Activated T-cell treated with anti-CD3 and anti-CD28 coated beads for 1 hour (primary cell): ENCODE measurements at regions not wholly inside any gene's neighbourhood (a gene's known extent, or its start where the extent isn't known, plus 50 kb on each side); places are given as distances from the start of the nearest gene placed in this dataset.
"Not testable (repeated sequence)": the region's sequence is repeated elsewhere in the genome, so short reads cannot be mapped to it uniquely, and the experiment has no call there.

Source experiments
- DNase-seq: peaks from one replicate; pipeline ENCODE4 v3.0.0-alpha.2; 2020; ENCODE audit warnings: low read depth

DNA sequence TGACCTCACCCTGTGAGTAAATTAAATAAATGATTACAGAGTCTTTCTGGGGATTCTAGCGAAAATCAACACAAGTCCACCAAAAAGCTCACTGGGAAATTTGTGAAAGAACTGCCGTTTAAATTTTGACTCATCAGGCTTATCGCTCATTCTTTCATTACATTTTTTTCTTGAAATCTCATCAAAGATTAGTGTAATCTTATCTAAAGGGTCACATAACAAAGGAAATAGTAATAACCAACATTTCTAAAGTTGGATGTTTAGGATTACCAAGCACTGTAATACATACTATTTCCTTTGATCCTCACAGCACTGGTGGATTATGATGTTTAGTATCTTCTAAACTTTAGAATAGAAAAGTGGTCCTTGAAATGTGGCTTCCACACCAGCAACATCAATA lies 111.1 kb upstream of the CBLB start:
- DNase-seq: no peak

DNA sequence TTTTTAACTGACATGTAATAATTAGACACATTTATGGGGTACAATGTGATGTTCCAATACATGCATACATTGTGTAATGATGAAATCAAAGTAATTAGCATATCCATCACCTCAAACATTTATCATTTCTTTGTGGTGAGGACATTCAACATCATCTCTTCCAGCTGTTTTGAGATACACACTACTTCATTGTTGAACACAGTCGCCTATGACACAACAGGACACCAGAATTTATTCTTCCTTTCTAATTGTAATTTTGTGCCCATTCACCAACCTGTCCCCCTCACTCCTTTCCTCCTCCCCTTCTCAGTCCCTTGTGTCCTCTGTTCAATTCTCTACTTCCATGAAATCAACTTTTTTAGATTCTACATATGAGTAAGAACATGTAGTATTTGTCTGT lies 113.4 kb upstream of the CBLB start:
- no peak for DNase-seq

DNA sequence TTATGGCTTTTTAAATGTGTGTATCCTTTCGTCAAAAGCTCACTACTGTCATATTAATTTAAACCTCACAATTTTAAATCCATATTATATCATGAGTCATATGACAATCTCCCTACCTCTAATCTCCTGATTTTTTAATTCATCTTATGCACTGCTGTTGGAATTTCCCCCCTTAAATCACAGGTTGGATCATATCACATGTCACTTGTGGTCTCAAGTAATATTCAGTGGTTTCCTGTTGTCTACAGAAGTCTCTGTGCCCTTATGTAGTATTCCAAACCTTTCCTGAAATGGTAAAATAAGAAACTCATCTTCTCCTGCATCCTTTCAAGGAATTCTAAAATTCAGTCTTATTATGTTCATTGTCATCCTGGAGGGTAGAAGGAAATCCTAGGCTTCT lies 116.0 kb upstream of the CBLB start:
- DNase-seq: no peak

DNA sequence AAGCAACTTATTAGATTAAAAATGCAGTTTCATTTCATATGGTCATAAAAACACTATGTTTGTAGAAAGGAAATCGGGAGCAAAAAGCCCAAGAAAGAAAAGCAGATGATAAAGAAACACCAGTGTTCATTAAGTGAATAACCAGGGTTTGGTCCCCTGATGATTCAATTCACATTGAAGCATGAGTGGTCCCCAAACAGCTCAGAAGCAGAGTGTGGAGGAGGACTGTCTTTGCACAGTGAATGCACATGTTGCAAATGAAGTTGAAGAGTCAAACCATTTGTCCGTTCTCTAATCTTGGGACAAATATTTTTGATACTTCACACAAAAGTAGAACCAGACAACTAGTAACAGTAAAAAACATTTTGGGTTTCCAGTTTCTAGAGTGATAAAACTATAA lies 117.5 kb upstream of the CBLB start:
- not testable (repeated sequence) for DNase-seq

DNA sequence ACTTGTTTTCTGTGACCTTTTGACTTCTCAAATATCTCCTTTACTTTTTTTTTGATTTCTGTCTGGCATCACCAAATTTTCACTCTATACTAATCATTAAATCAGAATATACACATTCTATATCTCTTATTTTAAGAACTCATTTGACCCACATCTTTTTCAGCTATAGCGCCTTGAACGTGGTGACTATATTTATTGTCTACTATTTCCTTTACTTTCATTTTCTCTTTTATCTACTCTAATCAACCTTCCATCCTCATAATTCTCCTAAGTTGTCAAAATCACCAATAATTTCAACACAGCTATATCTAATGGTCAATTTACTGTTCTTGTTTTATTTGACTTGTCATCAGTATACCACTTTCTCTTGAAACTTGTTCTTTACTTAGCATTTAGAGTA lies 119.0 kb upstream of the CBLB start:
- DNase-seq: no peak

DNA sequence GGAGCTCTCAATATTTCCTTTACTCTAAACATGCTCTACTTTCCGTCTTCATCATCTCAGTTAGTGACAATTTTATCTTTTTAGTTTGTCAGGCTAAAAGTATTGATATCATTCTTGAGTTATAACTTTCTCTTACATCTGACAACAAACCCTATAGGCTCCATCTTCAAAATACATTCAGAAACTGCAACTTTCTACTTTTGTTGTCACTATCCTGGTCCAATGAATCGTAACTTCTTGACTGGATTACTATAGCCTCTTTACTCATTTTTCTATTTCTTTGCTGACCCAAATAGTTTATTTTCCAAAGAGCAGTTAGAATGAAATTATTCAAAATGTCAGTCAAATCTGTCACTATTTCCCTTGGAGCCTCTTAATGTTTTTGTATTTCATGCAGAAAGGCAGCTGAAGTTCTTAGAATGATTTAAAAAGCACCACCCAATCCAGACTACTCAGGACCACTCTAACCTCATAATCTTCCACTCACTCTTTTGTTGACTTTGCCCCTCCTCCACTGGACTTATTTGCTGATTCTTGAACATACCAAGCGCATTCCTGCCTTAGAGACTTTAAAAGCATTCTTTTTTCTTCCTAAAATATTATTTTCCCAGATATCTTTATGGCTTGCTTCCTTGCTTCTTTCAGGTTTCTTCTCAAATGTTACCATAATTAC lies 119.9 kb upstream of the CBLB start:
- no peak for DNase-seq

DNA sequence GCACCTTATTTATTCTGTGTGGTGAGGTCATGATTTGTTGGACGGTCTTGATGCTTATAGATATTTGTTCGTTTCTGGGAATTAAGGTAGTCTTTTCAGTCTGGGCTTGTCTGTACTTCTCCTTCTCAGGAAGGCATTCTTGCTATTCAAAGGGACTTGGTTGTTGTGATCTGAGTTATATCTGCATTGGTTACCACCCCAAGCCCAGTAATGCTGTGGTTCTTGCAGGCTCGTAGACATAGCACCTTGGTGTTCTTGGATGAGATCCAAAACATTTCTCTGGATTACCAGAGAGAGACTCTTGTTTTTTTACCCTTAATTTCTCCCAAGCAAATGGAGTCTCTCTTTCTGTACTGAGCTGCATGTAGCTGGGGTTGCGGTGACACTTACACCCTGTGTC lies 128.0 kb upstream of the CBLB start:
- no peak for DNase-seq

DNA sequence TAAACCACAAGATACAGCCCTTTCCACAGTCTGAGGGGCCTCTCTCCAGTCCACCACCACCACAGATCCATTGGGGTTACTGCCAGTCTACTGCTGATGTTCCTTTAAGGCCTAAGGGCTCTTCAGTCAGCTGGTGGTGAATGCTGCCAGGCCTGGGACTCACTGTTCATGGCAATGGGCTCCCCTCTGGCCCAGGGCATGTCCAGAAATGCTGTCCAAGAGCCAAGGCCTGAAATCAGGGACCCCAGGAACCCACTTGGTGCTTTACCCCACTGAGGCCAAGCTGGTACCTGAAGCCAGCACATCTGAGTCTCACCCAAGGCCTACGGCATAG lies 128.6 kb upstream of the CBLB start:
- DNase-seq: no peak

DNA sequence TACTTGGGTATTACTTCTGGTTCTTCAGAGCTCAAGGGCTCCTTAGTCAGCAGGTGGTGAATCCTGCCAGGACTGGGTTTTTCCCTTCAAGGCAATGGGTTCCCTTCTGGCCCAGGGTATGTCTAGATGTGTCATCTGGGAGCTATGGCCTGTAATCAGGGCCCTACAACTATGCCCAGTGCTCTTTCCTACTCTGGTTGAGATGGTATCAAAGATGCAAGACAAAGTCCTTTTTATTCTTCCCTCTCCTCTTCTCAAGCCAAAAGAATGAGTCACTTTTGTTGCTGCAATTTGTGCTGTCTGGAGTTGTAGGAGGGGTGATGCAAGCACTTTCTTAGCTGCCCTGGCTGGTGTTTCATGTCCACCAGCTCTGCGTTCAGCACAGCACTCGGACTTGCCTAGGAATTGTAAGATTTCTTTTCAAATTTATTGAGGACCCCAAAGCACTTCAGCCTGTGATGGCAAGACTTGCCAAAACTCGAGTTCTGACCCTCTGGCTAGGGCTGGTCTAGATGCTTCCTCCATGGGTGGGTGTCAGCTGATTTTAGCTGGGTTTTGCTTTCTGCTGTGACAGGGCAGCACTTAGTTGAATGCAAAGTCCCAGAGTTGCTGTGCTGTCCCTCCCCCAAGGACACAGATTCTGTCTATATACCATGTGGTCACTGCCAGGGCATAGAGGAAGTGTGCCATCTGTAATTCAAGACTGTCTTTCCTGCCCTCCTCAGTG lies 129.2 kb upstream of the CBLB start:
- DNase-seq: no peak

DNA sequence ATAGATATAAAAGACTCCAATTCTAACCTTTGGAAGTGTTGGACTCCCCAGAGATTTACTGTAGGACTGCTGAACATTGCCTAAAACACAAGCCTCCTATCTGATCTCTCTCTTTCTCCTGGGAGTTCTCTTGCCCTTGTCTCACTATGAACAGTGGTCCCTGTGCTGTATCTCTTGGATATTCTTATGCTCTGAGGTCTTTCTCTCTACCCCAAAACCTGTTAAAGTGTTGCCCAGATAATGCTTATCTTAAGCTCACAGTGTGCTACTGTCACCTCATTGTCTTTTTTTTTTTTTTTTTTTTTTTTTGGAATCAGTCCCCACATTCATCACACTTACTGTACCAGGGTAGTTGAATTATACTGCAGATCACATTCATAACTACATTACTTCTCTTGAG lies 131.0 kb upstream of the CBLB start:
- no peak for DNase-seq

DNA sequence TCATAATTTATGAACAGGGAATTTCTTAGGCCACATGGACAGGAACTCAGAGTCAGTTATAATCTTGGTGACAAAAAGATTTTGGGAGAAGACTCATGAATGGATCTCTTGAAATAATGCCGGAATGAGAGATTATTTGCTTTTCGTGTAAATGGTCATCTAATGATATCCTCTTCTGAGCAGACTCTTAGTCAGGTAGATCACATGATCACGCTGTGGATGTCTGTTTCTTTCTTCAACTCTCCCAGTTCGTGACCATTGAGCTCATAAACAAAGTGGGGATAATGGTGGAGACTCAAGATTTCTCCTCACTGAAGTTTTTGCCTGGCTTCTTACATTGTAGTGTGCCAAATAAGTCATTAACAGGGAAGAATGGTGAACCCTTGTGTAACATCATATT lies 133.1 kb upstream of the CBLB start:
- no peak for DNase-seq

DNA sequence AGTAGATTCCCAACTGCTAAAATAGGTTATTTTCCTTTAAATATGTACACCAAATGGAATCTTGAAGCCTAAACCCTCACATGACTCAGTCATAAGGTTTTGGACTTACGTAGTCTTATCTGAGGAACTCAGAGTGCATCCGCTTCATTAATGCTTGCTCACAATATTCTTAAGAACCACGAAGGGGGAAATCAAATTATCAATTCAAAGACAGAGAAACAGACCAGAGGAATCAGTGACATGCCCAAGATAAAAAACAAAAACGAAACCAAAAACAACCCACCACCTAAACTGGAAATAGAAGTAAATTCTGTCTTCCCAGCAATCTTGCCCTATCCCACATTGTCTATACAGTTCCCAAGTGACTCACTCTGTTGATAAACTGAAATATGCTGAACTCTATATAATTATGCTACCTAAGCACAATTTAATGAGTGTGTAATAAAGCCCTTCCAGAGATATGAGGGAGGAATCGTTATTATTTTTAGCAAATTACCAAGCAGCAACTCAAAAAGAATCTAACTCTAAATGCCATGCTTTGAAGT lies 135.4 kb upstream of the CBLB start:
- no peak for DNase-seq

DNA sequence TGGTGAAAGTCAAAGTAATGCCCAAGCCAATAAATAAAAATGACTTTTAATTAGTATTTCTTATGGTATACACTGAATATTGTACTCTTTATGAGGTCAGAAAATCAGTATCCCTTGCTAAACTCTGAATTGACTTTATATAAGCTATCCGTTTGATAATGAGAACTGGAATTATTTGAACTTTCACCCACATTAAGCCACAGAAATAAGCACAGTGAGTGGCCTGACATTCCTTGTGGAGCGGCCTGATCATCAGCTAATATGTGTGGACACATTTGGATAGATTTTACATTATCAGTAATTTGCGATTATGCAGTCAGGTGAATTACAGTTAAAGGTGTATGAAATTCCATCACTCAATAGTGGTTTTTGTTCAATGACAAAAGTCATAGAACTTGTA lies 136.0 kb upstream of the CBLB start:
- DNase-seq: no peak

DNA sequence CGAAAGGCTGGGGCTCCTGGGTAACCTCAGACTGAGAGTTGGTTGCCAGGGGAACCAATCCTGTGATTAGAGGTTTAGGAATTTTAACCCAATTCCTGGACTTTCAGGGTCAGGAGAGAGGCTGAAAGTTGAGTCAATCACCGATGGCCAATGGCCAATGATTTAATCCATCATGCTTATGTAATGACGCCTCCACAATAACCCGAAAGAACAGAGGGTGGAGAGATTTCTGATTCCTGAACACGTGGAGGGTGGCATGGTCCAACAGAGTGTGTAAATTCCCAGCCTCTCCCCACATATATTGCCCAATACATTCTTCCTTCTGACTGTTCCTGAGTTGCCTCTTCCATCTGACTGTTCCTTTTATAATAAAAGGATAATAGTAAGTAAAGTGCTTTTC lies 137.2 kb upstream of the CBLB start:
- DNase-seq: no peak

DNA sequence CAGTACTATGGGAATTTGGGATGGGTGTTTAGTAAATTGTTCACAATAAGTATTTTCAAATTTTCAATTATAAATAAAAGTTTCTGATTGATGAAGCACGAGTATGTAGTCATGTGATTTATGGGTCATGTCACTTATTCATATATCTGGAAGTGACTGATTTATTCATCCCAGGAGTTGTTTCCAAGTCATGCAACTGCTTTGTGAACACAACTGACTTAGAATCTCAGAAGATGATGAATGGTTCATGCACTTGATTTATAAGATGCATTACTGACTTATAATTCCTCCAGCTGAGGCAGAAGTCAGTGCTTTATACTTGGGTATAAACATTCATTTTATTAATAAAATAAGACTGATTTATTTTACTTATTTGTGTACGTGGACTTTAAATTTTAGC lies 137.8 kb upstream of the CBLB start:
- DNase-seq: no peak

DNA sequence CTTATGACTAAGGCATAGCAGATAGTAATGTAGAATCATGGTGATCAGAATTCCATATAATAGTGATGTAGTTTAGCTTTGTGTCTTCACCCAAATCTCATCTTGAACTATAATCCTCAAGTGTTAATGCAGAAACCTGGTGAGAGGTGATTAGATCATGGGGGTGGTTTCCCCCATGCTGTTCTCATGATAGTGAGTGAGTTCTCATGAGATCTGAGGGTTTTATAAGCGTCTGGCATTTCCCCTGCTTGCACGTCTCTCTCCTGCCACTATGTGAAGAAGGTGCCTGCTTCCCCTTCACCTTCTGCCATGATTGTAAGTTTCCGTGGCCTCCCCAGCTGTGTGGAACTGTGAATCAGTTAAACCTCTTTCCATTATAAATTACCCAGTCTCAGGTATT lies 138.7 kb upstream of the CBLB start:
- no peak for DNase-seq

DNA sequence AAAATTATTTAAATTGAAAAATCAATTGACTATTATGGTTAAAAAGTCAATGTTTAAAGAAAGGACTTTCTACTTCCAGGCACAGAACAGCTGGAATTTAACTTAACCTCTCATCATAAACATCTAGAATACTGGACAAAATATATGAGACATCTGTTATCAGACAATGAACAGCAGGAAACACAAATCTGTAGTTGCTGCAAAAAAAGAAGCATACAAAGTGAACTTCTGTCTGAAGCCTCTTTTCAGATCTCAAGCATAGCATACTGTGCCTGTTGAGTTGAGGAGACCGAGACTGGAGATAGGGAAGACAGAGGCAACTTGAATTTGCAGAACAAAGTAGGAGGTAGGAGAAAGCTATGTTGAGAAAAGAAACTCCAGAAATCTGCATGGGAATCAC lies 140.0 kb upstream of the CBLB start:
- DNase-seq: no peak

DNA sequence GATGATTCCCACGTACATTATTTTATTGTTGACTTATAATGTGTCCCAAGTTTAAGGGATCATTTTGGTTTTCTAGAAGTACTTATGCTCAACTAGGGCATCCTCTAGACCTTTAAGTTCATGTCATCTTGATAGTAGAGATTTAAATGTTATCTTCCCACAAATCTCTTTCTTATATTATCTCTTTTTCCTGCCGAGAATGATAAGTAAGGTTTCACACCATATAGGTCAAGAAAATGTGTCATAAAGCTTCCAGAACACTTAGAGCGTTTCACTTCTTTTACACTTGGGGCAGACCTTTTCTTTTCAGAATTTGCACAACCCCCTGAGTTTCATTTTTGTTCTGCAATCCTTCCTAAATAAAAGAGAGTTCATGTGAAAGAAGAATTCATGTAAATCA lies 142.0 kb upstream of the CBLB start:
- no peak for DNase-seq

DNA sequence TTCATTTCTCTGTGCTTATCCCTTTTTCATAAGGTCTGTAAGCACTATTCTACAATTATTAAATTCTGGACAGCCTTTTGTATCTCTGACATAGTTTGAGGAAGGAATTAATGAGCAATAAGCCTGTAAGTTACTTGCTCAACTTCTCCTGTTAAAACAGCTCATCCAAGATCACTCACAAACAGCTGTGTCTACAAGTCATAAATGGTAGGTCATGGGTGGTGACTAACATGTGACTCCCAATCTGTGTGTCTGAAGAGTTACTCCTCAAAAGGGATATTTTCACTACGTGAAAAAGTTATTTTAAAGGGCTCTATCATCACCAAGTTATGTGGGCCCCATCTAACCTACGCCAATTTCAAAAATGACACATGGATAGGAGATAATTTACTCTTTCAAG lies 145.2 kb upstream of the CBLB start:
- no peak for DNase-seq

DNA sequence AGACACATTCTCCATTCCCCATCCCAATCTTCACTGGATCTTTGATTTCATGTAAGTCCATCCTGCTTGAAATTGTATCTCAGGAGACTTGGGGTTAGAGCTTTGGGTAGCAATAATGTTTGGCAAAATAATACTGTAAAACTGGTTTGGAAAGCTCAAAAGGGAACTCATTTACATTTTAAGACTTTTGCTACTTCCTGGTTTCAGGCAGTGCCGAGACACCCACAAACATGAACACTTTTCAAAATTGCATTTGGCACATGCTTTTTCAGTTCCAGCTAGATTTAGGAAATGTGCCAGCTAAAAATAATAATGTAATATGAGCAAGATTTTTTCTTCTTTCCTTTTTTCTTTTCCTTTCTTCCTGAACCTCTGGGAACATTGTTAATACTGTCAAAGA lies 145.7 kb upstream of the CBLB start:
- no peak for DNase-seq

DNA sequence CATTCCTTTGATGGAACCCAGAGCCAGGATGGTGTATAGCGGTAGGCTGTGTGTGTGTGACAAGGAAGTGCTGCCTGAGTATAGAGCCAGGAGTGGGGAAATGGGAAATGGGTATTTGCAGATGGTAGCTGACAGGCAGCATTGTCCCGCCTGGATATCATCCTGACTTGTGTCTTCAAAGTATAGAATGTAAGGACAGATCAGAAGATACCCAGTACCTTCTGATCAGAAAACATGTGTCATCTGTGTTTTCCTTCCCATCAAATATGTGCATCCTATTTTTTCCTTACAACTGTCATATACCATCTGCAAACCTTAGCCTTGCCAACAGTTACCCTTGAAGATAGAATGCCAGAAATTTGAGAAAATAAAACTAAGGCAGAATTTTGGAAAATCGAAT lies 146.2 kb upstream of the CBLB start:
- DNase-seq: no peak

DNA sequence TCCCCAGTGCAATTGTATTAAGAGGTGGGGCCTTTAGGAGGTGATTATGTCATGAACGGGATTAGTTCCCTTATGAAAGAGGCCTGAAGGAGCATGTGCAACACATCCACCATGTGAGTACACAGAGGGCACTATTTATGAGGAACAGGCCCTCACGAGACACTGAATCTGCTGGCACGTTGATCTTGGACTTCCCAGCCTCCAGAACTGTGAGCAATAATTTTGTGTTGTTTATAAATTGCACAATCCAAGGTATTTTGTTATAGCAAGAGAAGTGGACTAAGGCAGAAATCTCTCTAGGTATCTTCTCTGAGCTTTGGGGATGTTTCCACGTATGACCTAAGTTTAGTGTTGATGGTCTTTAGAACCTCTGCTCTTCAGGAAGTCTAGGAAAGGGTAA lies 149.3 kb upstream of the CBLB start:
- no peak for DNase-seq

DNA sequence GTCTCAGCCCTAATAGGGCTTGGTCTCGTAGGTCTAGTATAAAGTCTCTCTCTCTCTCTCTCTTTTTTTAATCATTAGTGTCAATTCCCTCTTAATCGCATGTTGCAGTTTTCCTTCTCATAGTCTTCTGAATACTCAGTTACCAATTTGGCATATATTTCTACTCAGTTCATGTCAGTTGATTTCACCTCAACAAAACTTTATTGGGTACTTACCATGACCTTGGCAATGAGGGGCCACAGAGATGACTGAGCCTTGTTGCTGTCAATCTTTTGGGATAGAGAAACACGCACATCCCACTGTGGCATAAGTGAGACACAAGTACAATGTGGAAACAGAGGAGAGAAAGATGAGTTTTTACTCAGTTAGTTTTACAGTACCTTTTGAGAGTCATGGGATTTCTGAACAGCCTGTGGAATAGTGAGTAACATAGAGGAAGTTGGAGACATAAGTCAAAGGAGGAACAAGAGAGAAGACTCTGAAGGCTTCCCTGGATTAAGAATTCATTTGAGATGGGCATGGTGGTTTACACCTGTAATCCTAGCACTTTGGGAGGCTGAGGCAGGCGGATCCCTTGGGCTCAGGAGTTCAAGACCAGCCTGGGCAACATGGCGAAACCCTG lies 150.2 kb upstream of the CBLB start:
- no peak for DNase-seq

DNA sequence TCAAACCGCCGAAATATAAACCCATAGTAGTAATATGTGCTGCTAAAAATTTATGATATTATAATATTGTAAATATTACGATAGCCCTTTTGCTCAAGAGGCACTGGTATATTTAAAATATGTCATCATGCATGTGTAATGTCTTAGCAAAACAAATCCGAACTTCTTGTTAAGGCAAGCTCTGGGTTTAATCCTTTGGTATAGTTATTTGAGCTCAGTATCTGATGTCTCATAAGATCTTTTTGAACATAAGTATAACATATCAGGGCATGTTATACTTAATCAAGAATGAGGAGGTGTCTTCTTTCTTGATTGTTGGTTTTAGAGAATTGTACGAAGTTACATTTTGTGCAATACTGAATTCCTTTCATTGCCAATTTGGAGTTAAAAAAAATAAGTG lies 154.1 kb upstream of the CBLB start:
- no peak for DNase-seq
